Hepatocyte (in vitro differentiated cells): ENCODE measurements at regions not wholly inside any gene's neighbourhood (a gene's known extent, or its start where the extent isn't known, plus 50 kb on each side); places are given as distances from the start of the nearest gene placed in this dataset.

Experiments
- EZH2phosphoT487 ChIP-seq: fragments of 200-600 bp; sonication (generic); IDR thresholded peaks from one replicate; pipeline ENCODE4 v1.6.1; 2018; ENCODE audit warnings: antibody characterized with exemption, mild to moderate bottlenecking, low read depth, moderate library complexity; ENCODE audit not compliant: unreplicated experiment, severe bottlenecking
- TF ChIP-seq, protein P1 (sequence below): fragments of 200-600 bp; sonication (generic); IDR thresholded peaks from 2 replicates; pipeline ENCODE4 v1.5.1; 2016; ENCODE audit warnings: antibody characterized with exemption, mild to moderate bottlenecking; ENCODE audit not compliant: poor library complexity

DNA sequence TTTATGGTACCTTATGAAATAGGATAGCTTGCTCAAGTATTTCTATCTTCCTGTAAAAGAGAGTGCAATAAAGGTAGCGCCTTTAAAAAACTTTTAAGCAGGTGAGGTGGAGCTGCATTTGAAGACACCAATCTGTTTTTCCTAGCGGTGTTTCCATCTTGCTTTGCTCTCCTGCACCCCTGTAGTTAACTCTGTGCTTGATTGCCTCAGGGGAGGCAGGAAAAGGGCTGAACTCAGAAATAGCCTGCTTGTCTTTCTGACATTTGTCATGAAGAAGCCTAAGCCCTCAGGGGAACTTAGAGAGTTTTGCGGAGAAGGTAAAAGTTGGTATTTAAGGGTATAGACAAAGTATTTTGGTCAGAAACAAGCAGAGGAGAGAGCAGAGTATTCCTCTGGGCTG lies 63.0 kb upstream of the TPRG1 start:
- TF ChIP-seq, protein P1, sequence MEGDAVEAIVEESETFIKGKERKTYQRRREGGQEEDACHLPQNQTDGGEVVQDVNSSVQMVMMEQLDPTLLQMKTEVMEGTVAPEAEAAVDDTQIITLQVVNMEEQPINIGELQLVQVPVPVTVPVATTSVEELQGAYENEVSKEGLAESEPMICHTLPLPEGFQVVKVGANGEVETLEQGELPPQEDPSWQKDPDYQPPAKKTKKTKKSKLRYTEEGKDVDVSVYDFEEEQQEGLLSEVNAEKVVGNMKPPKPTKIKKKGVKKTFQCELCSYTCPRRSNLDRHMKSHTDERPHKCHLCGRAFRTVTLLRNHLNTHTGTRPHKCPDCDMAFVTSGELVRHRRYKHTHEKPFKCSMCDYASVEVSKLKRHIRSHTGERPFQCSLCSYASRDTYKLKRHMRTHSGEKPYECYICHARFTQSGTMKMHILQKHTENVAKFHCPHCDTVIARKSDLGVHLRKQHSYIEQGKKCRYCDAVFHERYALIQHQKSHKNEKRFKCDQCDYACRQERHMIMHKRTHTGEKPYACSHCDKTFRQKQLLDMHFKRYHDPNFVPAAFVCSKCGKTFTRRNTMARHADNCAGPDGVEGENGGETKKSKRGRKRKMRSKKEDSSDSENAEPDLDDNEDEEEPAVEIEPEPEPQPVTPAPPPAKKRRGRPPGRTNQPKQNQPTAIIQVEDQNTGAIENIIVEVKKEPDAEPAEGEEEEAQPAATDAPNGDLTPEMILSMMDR = no peak
- TF ChIP-seq EZH2phosphoT487 = no peak
